PC-9 (cell line): ENCODE measurements at regions not wholly inside any gene's neighbourhood (a gene's known extent, or its start where the extent isn't known, plus 50 kb on each side); places are given as distances from the start of the nearest gene placed in this dataset.

Source experiments
- BruUV-seq: library from RNA; stranded (reverse); fragments of 400-500 nt; replicated peaks from 2 replicates; lab custom pipeline; 2021; lab: Mats Ljungman, UMichigan
- CTCF ChIA-PET: fragments of 300-600 bp; sonication (Branson Sonifier 250); formaldehyde crosslinking; loops from one replicate; lab custom pipeline; 2022; ENCODE audit warnings: antibody characterized with exemption; lab: Charles Lee
- POLR2A ChIA-PET: fragments of 300-600 bp; sonication (Branson Sonifier 250); formaldehyde crosslinking; loops from one replicate; lab custom pipeline; 2022; ENCODE audit warnings: antibody characterized with exemption; ENCODE audit not compliant: unreplicated experiment; lab: Charles Lee
- DNase-seq, 2 experiments: peaks; one replicate each; pipeline versions ENCODE4 v3.0.0 to v3.0.0-alpha.2; 2015 to 2022; ENCODE audit warnings: mixed read lengths in 1 of 2
- H2AFZ ChIP-seq: fragments of 200-600 bp; sonication (generic); 2 replicates; pipeline ENCODE4 v1.8.1; 2017; ENCODE audit warnings: antibody characterized with exemption
- H3F3A ChIP-seq: fragments of 200-600 bp; sonication (generic); 2 replicates; pipeline ENCODE4 v1.8.1; 2017; ENCODE audit warnings: antibody characterized with exemption, mild to moderate bottlenecking, low read depth; ENCODE audit not compliant: insufficient read depth
- H3K27ac ChIP-seq: fragments of 200-600 bp; sonication (generic); 2 replicates; pipeline ENCODE4 v1.6.1; 2016; ENCODE audit warnings: mixed run types
- H3K27me3 ChIP-seq: fragments of 200-600 bp; sonication (generic); 2 replicates; pipeline ENCODE4 v1.6.1; 2016; ENCODE audit warnings: low read depth, mixed run types; ENCODE audit not compliant: insufficient read depth
- H3K36me3 ChIP-seq: fragments of 200-600 bp; sonication (generic); 2 replicates; pipeline ENCODE4 v1.6.1; 2016; ENCODE audit warnings: low read depth, mixed run types
- H3K4me1 ChIP-seq: fragments of 200-600 bp; sonication (generic); replicated peaks from 2 replicates; pipeline ENCODE4 v1.6.1; 2016; ENCODE audit warnings: mixed run types; ENCODE audit not compliant: insufficient read depth
- H3K4me2 ChIP-seq: fragments of 200-600 bp; sonication (generic); 2 replicates; pipeline ENCODE4 v1.6.1; 2017; ENCODE audit warnings: mixed run types
- H3K4me3 ChIP-seq: fragments of 200-600 bp; sonication (generic); 2 replicates; pipeline ENCODE4 v1.6.1; 2016; ENCODE audit warnings: mixed run types
- H3K79me2 ChIP-seq: fragments of 200-600 bp; sonication (generic); 2 replicates; pipeline ENCODE4 v1.6.1; 2017; ENCODE audit warnings: low read depth, mixed run types
- H3K9me2 ChIP-seq: fragments of 200-600 bp; sonication (generic); 2 replicates; pipeline ENCODE4 v1.8.1; 2017; ENCODE audit warnings: mild to moderate bottlenecking; ENCODE audit not compliant: insufficient read depth
- H3K9me3 ChIP-seq: fragments of 200-600 bp; sonication (generic); 2 replicates; pipeline ENCODE4 v1.8.1; 2016; ENCODE audit warnings: low read depth; ENCODE audit not compliant: insufficient read depth
- H4K20me1 ChIP-seq: fragments of 200-600 bp; sonication (generic); 2 replicates; pipeline ENCODE4 v1.8.1; 2017; ENCODE audit not compliant: insufficient read depth
- CTCF ChIP-seq: fragments of 200-600 bp; sonication (generic); conservative IDR thresholded peaks from 2 replicates; pipeline ENCODE4 v1.6.1; 2017; ENCODE audit warnings: mixed run types, antibody characterized with exemption, mild to moderate bottlenecking, moderate library complexity
- EZH2 ChIP-seq: fragments of 200-600 bp; sonication (generic); IDR thresholded peaks from 2 replicates; pipeline ENCODE4 v1.8.0; 2017; ENCODE audit warnings: antibody characterized with exemption, low read depth
- intact Hi-C: fragments of 100-400 bp; cut with micrococcal nuclease; formaldehyde crosslinking; loops from one replicate; pipeline ENCODE4 v1.10.0; 2022; ENCODE audit not compliant: unreplicated experiment

DNA sequence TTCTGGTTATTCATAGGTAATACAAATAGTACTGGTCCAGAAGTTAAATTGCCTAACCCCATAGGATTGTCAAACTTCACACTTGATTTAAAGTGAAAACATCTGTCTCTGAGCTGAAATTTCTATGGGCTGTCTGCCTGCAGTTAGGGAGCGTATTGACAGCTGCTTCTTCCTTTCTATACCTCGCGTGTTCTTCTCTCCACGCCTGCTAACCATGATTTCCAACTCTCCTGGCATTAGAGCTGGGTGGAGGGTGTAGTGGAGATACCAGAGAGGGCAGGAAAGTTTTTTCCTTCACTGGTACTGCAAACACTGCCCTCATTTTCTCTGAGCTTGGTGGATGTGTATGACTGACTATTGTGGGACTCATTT, 429.0 kb upstream of the FBXO33 start:
- no peaks in the 10 kb centered on the region for H3K79me2 ChIP-seq
- no peak overlapping the region for H3K4me3 ChIP-seq
- CTCF ChIA-PET, result no interaction called here
- no TSS peak for BruUV-seq
- H3K4me2 ChIP-seq, result no peak overlapping the region
- no peaks in the 10 kb centered on the region for H3K36me3 ChIP-seq
- no peaks in the 10 kb centered on the region for H3F3A ChIP-seq
- H2AFZ ChIP-seq, result no peak overlapping the region
- no peak for DNase-seq
- H3K27me3 ChIP-seq, result no peaks in the 10 kb centered on the region
- no peaks in the 10 kb centered on the region for H3K9me2 ChIP-seq
- H3K4me1 ChIP-seq, result no peaks in the 10 kb centered on the region
- H3K9me3 ChIP-seq, result no peaks in the 10 kb centered on the region
- H3K27ac ChIP-seq, result no peak overlapping the region
- H4K20me1 ChIP-seq, result no peaks in the 10 kb centered on the region
- POLR2A ChIA-PET, result no interaction called here
- TF ChIP-seq EZH2, result no peak
- intact Hi-C loops, result no loop called here

DNA sequence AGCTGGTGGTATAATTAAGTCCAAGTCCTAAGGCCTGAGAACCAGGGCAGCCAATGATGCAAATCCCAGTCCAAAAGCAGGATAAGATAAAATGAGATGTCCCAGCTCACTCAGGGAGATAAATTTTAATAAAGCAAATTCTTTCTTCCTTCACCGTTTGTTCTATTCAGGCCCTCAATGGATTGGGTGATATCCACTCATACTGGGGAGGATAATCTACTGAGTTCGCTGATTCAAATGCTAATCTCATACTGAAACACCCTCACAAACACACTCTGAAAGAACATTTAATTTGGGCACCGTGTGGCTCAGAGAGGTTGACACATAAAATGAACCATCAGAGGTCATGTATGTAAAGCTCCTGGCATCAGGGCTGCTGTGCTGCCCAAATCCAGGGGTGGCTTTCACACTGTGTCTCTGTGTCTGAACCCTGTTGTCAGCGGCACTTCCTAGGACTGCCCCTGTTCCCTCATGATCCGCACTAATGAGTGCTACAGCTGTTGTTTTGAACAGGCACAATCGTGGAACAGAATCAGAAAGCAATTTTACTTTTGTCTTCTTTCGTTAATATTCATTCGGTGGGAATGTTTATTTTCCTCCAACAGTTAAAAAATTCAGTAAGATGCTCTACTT, 428.5 kb upstream of the FBXO33 start:
- Histone ChIP-seq H3F3A (no peaks in the 10 kb centered on the region), H2AFZ (no peak overlapping the region), H3K27me3 (no peaks in the 10 kb centered on the region), H3K27ac (no peak overlapping the region), H3K79me2 (no peaks in the 10 kb centered on the region), H3K4me3 (no peak overlapping the region), H3K4me2 (no peak overlapping the region), H3K9me2 (no peaks in the 10 kb centered on the region), H4K20me1 (no peaks in the 10 kb centered on the region), H3K36me3 (no peaks in the 10 kb centered on the region), H3K9me3 (no peaks in the 10 kb centered on the region), H3K4me1 (no peaks in the 10 kb centered on the region)
- DNase-seq, result no peak
- ChIA-PET CTCF (no interaction called here), POLR2A (no interaction called here)
- TF ChIP-seq CTCF (no peak), EZH2 (no peak)
- intact Hi-C loops, result no loop called here
- BruUV-seq, result no TSS peak

DNA sequence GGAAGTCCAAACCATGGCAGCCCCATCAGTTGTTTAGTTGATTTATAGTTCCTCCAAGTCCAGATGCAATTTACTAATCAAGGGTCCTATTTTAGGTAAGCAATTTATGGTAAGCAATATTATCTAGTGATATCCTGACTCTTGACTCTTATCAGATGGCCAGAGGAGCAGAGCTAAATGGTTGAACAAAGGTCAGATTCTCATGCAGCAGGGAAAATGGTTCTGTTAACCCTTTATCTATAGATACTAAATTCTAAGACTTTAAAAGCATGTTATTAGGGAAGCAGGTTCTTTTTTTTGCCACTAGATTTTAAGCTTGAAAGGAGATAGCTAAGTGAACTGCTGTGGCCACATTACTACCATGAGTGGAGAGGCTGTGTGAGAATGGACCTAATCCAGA, 427.1 kb upstream of the FBXO33 start:
- Histone ChIP-seq H3K9me3 (no peaks in the 10 kb centered on the region), H3K79me2 (no peaks in the 10 kb centered on the region), H3F3A (no peaks in the 10 kb centered on the region), H3K36me3 (no peaks in the 10 kb centered on the region), H3K9me2 (no peaks in the 10 kb centered on the region), H4K20me1 (no peaks in the 10 kb centered on the region), H3K4me3 (no peak overlapping the region), H2AFZ (no peak overlapping the region), H3K4me2 (no peak overlapping the region), H3K4me1 (no peaks in the 10 kb centered on the region), H3K27ac (no peak overlapping the region), H3K27me3 (no peaks in the 10 kb centered on the region)
- no TSS peak for BruUV-seq
- TF ChIP-seq CTCF (no peak), EZH2 (no peak)
- POLR2A ChIA-PET, result no interaction called here
- intact Hi-C loops, result no loop called here
- DNase-seq, result no peak
- CTCF ChIA-PET, result no interaction called here
